ENCODE measurements at regions not wholly inside any gene's neighbourhood (a gene's known extent, or its start where the extent isn't known, plus 50 kb on each side); places are given as distances from the start of the nearest gene placed in this dataset.

DNA sequence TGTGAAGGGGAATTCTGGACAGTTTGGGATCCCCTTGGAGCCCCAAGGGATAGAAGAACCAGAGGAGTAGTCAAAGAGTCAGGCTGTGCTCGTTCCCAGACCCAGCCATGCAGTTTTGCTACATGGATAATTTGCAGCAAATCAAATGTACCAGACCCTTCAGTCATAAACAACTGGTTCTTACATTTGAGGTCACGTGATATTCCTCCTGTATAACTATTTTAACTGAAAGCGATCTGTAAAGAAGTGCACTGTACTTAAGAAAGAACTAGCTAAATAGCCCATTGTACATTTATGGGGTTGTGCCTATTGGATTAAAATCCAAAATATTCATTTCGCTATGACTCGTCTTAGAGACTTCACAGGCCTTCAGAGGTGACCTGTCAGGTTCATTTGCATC lies 550.2 kb upstream of the TENM3 start:
- no peak for DNase-seq

DNA sequence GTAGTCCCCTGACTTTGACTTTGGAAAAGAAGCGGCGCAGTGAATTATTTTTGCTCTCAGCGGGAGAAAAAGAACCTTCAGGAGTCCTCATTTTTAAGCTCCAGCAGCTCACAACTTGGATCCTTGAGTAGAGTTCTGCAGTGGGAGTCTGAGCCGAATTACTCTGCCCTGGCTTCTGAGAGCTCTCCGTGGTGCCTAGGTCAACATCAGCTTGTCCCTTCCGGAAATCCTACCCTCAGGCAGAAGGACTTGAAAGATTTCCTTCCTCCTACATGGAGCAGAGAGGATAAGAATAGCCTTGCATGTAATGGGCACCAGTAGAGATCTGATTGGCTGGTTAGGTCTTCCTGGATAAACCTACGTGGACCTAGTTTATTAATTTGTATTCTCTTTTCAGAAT lies 549.7 kb upstream of the TENM3 start:
- no peak for DNase-seq

DNA sequence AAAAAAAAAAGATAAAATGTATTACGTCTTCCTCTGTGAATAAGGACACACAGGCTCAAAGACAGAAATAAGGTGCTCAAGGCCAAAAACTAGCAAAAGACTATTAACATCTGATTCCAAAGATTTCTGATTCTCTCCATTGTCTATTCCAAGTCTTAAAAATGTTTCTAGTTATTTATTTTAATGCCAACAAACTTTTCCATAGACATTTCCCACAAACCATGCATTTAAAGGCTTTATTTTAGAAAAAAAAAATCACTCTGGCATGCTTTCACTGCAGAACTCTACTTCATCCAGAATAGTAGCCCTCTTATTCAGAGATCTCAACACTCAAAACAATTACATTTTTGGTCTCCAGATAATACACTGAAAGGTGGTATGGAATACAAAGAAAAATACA lies 545.0 kb upstream of the TENM3 start:
- DNase-seq: no peak

DNA sequence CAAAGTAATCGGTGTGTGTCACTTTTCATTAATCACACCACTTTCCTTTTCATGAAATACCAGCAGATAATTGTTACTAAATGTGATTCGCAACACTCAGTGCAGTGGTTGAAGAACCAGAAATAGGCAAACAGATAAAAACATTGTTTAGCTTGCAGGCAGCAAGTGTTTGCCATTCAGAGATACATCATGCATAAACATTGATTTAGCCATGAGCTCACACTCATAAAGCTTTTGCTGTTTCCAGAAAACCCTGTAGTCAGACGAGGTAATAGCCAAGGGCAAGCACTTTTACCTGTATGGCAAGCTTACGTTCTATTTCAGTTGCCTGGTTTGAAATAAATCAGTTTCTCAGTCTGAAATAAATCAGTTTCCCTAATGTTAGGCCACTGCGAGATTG lies 542.0 kb upstream of the TENM3 start:
- DNase-seq: no peak

DNA sequence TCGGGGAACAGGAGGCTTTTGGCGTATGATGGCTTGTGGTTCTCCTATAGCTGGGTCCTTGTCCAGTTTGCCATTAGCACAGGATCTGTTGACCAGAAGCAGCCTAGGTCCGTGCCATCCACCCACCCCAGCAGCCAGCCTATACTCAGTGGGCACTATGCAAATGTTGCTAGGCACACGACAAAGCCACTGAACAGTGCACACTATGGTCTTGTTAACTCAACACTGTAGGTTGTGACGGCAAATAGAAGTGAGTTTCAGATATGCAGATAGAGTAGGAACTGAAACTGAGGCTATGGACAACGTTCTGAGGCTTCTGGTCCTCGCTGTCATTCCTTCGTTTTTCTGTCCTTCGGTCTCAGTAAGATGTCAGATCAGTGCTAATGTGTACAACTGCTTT lies 541.3 kb upstream of the TENM3 start:
- DNase-seq: no peak

DNA sequence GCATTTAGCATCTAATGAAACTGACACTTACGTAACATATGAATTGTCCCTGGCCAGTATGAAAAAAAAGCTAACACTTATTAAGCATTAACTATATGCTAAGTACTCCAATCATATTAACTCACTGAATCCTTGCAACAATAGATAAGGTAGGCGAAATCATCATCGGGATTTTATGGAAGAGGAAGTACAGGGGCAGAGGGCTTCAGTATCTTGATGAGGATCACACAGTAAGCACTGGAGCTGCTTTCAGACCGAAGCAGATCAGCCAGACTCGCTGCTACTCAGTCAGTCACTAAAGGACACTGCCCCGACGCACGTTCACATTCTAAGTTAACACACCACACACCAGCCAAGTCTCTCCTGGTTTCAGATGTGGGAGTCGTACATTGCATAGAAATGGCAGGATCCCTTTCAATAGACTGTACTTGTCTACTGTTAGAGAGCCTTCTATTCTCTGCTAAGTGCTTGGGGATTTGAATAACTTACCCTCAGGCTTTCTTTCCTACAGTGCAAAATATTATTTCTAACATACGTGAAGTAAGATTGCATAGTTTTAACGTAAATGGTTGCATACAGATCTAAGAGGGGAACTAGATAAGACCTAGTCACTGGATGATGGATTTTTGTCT lies 540.2 kb upstream of the TENM3 start:
- no peak for DNase-seq

DNA sequence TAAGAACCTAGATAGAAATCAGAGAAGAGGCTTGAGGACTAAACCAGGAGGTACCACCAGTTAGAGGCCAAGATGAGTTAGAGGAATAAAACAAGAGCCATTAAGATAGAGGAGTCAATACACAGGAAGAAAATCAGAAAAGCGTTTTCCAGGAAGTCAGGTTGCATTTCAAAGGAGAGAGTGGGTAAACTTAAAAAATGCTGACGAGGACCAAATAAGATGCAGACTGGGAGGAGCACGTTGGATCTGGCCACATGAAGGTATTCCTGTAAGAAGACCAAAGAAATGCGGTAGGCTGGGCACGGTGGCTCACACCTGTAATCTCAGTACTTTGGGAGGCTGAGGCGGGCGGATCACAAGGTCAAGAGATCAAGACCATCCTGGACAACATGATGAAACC lies 533.1 kb upstream of the TENM3 start:
- DNase-seq: no peak

DNA sequence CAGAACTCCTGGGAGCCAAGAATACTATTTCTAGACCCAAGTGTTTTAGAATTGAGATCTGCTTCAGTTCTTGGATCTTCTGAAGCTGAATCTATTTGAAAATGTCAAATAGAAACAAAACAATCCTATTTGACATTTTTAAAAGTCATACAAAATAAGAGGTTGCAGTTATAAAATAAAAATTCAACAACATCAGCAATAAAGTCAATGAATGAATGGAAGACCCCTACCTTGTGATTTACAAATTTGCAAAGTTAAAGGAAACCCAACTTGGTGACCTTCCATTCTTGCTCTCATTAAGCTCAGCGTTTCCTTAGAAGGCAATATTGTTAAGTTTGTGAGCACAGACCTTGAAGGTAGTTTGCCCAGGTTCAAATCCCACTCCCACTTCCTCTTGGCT lies 531.8 kb upstream of the TENM3 start:
- DNase-seq: no peak

DNA sequence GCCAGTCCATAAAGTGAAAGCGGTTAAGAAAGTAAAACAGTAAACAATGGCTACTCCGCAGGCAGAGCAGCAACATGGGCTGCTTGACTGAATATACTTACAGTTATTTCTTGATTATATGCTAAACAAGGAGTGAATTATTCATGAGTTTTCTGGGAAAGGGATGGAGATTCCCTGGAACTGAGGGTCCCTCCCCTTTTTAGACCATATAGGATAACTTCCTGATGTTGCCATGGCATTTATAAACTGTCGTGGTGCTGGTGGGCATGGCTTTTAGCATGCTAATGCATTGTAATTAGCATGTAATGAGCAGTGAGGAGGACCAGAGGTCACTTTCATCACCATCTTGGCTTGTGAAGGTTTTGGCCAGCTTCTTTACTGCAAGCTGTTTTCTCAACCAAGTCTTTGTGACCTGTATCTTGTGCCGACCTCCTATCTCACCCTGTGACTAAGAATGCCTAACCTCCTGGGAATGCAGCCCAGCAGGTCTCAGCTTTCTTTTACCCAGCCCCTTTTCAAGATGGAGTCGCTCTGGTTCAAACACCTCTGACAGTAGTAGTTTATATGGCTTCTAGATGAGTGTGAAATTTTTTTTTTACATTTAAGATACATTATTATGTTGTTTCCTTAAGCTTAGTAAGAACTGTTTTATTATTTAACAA lies 514.8 kb upstream of the TENM3 start:
- DNase-seq: no peak

DNA sequence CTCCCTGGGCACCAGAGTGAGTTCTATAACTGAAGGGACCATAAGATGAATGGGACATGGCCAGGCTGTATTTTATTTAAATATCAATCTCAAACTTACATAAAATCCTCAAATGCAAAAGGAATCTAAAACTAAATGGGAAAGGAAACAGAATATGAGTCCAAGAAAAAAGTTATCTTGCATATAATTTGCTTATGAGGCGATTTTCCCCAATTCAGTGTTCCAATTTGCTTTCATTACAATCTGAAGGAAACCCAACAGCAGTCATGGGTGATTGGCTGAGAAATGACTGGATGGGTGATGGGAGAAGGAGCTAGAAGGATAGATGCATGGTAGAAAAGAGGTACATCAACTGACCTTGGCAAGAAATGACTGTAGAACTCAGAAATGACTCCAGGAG lies 511.3 kb upstream of the TENM3 start:
- DNase-seq: no peak

DNA sequence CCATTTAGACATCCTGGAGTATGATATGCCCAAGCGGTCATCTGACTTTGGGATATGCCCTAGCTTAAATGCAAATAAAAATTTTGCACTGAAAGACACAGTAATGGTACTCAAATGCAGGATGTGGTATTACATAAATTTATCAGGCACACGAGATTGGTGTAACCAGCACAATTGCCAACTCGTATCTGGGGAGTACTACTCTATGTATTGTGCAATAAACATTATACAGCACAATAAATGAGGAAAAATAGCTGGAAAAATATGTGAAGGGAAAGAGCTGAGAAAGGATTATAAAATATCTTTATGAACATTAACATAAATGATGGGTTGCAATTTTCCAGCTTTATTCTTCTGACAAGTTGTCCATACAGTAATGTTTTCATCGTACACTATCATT lies 505.5 kb upstream of the TENM3 start:
- DNase-seq: no peak

DNA sequence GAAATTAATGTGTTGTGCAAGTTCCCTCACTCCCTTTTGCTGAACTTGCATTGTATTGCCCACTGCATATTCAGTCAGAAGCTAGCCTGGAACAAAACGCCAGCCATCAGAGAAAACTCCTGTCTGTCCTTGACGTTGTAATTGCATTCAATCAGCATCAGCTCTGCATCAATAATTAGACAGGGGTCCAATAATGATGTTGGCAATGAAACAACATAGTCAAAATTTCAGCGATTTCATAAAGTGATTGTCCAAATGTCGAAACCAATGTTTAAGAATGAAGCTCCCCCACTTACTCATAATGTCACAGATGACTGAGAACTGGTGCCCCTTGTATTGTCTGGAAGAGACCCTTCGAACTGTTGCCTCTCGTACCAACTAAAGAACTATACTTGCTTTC lies 504.2 kb upstream of the TENM3 start:
- DNase-seq: no peak

DNA sequence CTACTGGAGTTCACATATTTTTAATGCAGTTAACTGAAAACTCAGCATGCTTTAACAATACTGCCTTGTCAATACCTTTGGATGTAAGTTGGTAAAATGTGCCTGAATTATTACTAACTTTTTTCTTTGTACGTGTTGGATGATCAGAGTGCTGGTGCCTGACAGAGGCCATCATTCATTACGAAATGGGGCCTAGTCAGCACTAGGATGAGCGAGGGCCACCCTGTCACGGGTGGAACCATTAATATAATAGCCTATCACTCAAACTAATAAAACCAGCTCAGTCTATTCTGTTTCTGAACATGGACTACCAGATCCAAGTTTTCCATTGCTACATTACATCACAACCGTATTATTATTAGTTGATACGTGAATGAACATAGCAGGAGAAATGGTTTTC lies 501.7 kb upstream of the TENM3 start:
- no peak for DNase-seq

DNA sequence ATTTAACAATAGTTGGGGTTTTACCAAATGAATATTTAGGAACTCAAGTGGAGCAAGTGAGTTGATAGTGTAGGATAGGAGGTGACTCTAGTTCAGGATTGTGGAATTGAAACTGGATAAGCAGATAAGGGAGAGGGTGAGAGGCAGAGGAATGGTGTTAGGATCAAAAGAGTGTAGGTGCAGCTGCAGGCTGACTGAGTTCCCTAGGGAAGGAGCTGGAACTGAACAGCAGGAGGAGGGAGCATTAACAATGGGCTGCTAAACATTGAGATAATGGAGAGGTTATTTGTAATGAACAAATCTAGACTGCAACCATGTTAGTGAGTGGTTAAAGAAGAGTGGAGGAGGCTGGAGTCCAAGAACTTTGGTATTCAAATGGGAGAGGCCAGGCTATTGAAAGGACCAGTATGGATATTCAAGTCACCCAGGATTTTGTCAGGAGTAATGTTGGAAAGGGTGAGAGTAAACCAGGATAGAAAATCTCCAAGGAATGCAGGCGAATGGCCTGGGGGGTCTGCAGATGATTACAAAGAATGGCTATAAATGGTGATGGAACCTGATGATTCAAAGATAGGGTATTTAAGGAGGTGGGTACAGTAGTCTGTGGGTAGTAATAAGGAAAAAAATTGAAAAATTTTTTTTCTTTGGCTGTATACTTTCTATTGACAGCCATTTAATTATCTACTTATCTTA lies 497.1 kb upstream of the TENM3 start:
- peak; percentile 51 for DNase-seq

DNA sequence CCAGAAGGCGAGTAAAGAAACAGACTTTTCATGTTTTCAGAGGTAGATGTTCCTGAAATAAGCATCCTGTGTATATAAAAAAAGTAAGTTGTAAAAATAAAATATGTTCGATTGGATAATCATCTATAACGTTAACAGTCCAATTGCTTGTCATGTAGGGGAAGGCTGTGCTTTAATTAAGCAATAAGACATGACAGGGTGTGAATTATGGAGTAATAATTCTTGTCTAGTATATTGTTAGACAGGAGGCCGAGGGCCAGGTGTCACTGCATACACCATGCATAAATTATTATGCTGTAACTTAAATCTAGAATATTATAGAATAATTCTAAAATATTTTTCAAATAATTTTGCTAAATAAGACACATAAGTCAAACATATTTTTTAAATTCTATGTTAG lies 494.6 kb upstream of the TENM3 start:
- no peak for DNase-seq

DNA sequence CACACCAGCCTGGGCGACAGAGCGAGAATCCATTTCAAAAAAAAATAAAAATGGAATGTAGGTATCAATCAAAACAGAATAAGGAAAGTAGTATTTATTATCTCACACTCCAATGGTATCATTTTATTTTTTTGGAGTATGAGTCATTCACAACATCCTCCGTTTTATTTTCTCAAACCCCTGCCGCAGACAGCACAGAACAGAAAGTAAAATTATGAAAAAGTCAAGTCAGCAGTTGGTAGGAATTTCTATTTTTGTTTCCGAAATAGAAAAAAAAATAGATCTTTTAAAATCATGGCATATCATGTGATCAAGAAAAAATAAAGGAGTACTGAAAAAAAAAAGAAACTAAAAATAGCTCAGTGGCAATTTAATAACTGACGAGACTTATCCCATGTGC lies 490.7 kb upstream of the TENM3 start:
- no peak for DNase-seq

DNA sequence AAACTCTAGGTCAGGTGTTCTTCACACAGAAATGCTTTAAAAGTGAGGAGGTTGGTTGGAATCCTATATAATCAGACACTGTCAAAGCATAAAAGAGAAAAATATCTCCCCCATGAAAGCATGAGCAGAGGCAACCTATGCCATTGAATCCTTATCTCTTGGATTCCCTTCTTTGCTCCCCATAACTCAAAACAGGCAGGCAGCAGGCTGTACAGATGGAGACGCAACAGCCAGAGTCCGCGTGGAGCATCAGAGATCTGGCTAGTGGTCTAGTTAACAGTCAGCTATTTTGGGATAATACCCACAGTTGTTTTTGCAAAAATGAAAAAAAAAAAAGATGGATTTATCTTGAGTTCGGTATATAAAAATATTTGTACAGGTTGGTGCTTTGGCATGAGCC lies 490.0 kb upstream of the TENM3 start:
- DNase-seq: no peak

DNA sequence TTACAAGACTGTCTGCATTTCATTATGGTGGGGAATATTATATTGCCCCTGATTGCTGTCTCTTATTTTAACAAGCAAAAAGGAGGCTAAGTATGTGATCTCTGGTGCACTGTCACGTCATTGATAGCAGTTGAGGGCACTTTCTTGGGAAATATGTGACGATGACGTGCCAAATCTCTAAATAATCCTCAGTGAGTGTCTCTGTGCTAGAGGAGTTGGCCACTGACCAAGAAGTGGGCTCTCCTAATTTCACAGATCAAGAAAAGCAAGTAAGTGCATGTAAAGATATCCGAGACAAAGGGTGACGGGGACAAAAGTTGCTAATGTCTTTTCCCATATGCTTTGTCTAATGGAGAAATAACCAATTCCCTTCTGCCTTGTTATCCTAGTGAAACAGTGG lies 487.4 kb upstream of the TENM3 start:
- DNase-seq: no peak

DNA sequence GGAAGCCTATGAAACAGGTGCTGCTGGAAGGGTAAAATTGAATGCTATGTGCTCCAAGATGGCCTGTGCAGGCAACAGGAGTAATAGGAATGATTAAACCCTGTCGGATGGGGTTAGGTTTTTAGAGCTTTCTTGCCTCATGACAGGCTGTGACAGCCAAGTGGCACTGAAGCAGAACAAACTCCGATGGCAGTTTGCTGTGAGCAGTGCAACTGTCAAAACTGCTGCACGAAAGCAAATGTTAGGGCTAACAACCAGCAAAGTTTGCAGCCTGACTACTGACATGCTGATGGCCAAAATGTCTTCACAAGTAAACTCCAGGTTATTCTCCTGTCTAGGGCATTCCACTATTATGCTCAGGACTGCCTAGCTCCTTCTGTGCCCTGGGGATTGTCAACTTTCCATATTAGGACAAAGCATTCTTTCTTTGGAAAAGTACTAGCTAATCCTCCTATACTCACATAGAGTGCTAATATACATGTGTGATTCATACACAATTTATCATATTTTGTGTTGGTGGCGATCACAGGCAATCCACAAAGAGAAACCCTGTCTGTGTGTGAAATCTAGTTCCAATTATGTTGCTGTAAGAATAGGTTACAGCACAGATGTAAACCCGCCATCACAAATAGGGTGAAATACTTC lies 486.6 kb upstream of the TENM3 start:
- peak; percentile 50 for DNase-seq

DNA sequence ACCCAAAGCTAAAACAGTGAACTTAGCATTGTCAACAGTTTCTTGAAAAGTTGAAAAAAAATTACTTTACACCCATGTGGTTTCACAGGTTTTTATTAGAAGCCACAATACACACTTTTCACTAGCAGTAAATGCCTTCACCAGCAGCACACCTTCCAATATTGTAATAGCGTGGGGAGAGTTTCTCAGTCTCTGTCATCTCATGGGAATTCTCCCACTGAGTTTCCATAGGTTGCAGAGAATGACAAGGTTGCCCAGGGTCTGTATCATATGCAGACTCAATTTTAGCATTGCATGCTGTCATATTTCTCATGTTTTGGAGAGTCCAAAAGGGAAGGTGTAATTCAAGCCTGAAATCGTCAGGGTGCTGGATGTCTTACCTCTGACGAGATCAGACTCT lies 486.1 kb upstream of the TENM3 start:
- no peak for DNase-seq

DNA sequence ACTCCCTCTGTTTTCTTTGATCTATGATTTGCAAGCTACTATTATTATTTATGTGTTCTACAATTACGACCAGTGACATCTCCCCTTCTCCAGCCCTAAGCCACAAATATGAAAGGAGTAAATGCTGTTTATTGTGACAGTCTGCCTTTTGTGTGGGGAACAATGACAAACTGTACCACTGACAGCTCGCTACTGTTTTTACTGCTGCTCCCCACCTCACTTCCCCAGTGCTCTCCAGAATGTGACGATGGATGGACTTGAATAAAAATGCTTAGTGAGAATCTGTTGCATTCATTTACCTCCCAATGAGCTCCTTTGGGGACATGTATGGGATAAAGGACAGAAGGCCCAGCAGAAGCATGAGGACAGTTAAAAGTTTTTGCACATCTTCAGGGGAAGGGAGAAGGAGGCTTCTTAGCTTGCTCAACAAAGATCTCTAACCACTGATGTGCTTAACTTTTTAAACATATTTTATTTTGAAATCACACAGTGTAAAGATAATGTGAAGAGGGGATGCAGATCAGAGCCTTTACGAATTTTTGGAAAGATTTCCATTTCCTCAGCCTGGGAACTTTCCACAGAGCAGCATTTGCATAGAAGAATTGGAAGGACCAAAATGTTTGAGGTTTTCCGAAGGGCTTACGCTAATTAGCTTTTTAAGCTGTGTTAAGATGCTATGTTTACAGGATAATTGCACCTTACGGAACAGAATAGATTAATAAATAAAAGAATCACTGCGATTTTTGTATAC lies 485.1 kb upstream of the TENM3 start:
- DNase-seq: no peak

DNA sequence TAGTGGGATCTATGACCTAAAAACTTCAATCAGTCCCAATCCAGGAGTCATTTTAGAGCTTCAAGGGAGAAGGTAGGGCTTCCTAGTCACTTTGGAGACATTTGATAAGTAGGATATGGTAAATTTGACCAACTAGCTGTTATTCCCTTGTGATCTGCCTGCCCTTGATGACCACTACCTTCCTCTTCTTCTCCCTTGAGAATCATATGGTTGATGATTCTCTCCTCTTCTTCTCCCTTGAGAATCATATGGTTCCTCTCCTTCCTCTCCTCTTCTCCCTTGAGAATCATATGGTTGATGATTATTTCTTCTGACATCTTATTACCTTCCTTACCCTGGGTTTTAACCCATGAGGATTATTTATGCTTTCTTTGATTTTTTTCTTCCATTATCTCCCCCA lies 482.6 kb upstream of the TENM3 start:
- DNase-seq: no peak

DNA sequence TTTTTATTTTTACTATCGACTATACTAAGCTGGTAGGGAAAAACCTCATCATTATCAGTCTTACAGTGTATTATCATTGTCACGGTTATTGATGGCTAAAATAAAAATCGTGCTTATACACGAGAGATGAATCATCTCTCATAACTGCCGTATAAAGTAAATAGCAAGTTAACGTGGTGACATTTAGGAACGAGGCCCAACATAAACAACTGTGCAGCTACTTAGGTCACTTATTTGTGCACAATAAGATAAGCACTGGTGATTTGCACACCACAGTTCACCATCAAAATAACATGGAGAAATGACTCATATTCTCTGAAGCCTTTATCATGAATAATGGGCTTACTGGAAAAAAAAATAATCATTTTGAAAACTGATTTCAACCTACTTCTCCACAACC lies 482.0 kb upstream of the TENM3 start:
- DNase-seq: peak; percentile 52

Measured in fibroblast of skin of right quadriceps (primary cell).